Fibroblast of lung (primary cell): ENCODE measurements at regions not wholly inside any gene's neighbourhood (a gene's known extent, or its start where the extent isn't known, plus 50 kb on each side); places are given as distances from the start of the nearest gene placed in this dataset.

Experiments
- EZH2 ChIP-seq: IDR thresholded peaks from 2 replicates; pipeline ENCODE4 v1.5.1; 2012; ENCODE audit warnings: low read length, control low read depth, mild to moderate bottlenecking; ENCODE audit errors: missing control alignments
- TF ChIP-seq, protein P1 (sequence below), 2 donors: IDR thresholded peaks in 1 of 2; conservative IDR thresholded peaks in 1 of 2; 1 replicate in 1 of 2; 2 replicates in 1 of 2; pipeline ENCODE4 v1.5.1; 2011 to 2012; ENCODE audit warnings: low read length in 2 of 2, control low read depth in 1 of 2, inconsistent platforms in 1 of 2, low read depth in 1 of 2, mild to moderate bottlenecking in 1 of 2

- TF ChIP-seq, protein P1, sequence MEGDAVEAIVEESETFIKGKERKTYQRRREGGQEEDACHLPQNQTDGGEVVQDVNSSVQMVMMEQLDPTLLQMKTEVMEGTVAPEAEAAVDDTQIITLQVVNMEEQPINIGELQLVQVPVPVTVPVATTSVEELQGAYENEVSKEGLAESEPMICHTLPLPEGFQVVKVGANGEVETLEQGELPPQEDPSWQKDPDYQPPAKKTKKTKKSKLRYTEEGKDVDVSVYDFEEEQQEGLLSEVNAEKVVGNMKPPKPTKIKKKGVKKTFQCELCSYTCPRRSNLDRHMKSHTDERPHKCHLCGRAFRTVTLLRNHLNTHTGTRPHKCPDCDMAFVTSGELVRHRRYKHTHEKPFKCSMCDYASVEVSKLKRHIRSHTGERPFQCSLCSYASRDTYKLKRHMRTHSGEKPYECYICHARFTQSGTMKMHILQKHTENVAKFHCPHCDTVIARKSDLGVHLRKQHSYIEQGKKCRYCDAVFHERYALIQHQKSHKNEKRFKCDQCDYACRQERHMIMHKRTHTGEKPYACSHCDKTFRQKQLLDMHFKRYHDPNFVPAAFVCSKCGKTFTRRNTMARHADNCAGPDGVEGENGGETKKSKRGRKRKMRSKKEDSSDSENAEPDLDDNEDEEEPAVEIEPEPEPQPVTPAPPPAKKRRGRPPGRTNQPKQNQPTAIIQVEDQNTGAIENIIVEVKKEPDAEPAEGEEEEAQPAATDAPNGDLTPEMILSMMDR (conservative IDR thresholded peaks at IDR 0.05 in 1 of 2, IDR thresholded peaks at IDR 0.05 in 1 of 2; ENCODE audit: low read depth in 1 of 2, low read length in 2 of 2) = no peak
- no peak for TF ChIP-seq EZH2
Measured at GRCh38 chr18:37853706-37854105, 288.1 kb upstream of the CELF4 start.
